BJ (cell line): ENCODE measurements at regions not wholly inside any gene's neighbourhood (a gene's known extent, or its start where the extent isn't known, plus 50 kb on each side); places are given as distances from the start of the nearest gene placed in this dataset.
"Not testable (repeated sequence)": the region's sequence is repeated elsewhere in the genome, so short reads cannot be mapped to it uniquely, and the experiment has no call there.

Source experiments
- CTCF ChIA-PET: fragments of 350-600 bp; formaldehyde crosslinking; extraction: SDS; loops from one replicate; lab custom pipeline; 2021; ENCODE audit warnings: antibody characterized with exemption, inconsistent platforms; lab: Yijun Ruan, JAX
- POLR2A ChIA-PET: fragments of 300-600 bp; sonication (Branson Sonifier 250); formaldehyde crosslinking; extraction: SDS; loops from one replicate; lab custom pipeline; 2021; ENCODE audit warnings: antibody characterized with exemption; lab: Charles Lee
- DNase-seq: peaks from one replicate; pipeline ENCODE4 v3.0.0-alpha.2; 2011; ENCODE audit warnings: low read depth
- H3K27me3 ChIP-seq: 2 replicates; pipeline ENCODE4 v1.6.0; 2011; ENCODE audit warnings: low read length; ENCODE audit not compliant: control insufficient read depth, insufficient read depth
- H3K36me3 ChIP-seq: 2 replicates; pipeline ENCODE4 v1.5.1; 2011; ENCODE audit warnings: low read length; ENCODE audit not compliant: control insufficient read depth, insufficient read depth
- H3K4me3 ChIP-seq: 2 replicates; pipeline ENCODE4 v1.5.1; 2011; ENCODE audit warnings: low read depth, mild to moderate bottlenecking, control low read depth, low read length
- TF ChIP-seq, protein P1 (sequence below): IDR thresholded peaks from 2 replicates; pipeline ENCODE4 v1.5.1; 2011; ENCODE audit warnings: low read depth, mild to moderate bottlenecking, control low read depth, inconsistent platforms, low read length, moderate library complexity; ENCODE audit not compliant: insufficient read depth

DNA sequence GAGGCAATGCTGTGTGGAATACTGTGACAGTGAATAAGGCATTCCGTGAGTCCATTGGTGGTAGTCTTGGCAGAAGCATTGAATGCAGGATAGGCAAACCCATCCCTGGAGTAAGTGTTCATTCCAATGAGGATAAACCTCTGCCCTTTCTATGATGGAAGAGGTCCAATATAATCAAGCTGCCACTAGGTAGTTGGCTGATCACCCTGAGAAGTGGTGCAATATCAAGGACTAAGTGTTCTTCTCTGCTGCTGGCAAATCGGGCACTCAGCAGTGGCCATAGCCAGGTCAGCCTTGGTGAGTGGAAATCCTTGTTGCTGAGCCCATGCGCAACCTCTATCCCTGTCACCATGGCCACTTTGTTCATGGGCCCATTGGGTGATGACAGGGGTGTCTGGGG is 70.1 kb downstream of the FBXO4 start:
- TF ChIP-seq, protein P1, sequence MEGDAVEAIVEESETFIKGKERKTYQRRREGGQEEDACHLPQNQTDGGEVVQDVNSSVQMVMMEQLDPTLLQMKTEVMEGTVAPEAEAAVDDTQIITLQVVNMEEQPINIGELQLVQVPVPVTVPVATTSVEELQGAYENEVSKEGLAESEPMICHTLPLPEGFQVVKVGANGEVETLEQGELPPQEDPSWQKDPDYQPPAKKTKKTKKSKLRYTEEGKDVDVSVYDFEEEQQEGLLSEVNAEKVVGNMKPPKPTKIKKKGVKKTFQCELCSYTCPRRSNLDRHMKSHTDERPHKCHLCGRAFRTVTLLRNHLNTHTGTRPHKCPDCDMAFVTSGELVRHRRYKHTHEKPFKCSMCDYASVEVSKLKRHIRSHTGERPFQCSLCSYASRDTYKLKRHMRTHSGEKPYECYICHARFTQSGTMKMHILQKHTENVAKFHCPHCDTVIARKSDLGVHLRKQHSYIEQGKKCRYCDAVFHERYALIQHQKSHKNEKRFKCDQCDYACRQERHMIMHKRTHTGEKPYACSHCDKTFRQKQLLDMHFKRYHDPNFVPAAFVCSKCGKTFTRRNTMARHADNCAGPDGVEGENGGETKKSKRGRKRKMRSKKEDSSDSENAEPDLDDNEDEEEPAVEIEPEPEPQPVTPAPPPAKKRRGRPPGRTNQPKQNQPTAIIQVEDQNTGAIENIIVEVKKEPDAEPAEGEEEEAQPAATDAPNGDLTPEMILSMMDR = no peak
- ChIA-PET CTCF (no interaction called here), POLR2A (no interaction called here)
- no peak for DNase-seq
- Histone ChIP-seq H3K4me3 (no peak overlapping the region), H3K36me3 (no peaks in the 10 kb centered on the region), H3K27me3 (no peaks in the 10 kb centered on the region)

DNA sequence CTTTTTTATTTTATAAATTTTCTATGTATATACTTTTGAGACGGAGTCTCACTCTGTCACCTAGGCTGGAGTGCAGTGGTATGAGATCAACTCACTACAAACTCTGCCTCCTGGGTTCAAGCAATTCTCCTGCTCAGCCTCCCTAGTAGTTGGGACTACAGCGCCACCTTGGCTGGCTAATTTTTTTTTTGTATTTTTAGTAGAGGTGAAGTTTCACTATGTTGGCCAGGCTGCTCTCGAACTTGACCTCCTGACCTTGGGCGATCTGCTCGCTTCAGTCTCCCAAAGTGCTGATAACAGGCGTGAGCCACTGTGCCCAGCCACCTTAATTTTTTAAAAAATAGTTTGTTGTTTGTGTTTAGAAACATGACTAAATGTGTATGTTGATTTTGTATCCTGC is 76.6 kb downstream of the FBXO4 start:
- H3K27me3 ChIP-seq = no peaks in the 10 kb centered on the region
- no peak overlapping the region for H3K4me3 ChIP-seq
- no peaks in the 10 kb centered on the region for H3K36me3 ChIP-seq
- CTCF ChIA-PET = no interaction called here
- TF ChIP-seq, protein P1 = no peak
- DNase-seq = no peak
- POLR2A ChIA-PET = no interaction called here

DNA sequence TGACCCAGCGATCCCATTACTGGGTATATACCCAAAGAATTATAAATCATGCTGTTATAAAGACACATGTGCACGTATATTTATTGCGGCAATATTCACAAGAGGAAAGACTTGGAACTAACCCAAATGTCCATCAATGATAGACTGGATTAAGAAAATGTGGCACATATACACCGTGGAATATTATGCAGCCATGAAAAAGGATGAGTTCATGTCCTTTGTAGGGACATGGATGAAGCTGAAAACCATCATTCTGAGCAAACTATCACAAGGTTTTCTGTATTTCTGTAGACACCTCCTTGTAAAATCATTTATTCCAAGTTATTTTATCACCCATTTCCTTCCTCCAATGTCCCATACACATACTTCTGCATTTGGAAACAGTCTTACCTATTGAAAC is 78.8 kb downstream of the FBXO4 start:
- CTCF ChIA-PET = interaction anchor here (1.8 to 2.5 kb wide), 2 partner anchors 53 to 147 kb away, joined by 5 to 7 read pairs; no protein-coding TSS in a partner anchor
- POLR2A ChIA-PET, DNase-seq: not testable (repeated sequence)

DNA sequence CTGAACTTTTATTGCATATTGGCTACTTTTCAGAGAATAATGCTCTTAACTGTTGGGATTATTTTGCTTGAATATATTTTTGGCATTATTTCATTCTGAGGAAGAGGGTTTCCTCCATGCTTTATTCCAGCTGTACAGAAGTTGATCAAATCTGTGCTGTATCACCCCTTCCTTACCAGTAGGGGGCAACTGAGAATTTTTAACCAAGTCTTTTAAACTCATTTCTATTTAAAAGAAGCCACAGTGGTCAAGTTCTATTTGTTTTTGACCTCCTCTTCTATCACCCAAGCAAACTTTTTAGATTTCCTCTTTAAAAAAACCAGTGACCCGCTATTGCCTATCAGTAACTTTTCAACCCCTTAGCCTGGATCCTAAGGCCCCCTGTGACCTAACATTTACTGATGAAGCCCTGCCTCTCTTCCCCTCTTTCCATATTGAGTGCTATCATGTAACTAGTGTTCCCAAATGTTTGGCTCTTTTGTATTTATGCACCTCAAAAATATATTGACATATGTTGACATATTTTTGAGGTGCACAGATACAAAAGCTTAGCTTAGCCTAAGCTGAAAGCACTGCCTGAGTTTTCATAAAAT is 80.6 kb downstream of the FBXO4 start:
- ChIA-PET CTCF (interaction anchor here (0.7 to 2.5 kb wide), 13 partner anchors 8 to 1848 kb away, joined by 3 to 16 read pairs (median 3); no protein-coding TSS in a partner anchor), POLR2A (no interaction called here)

More for the DNA sequence above, 78.8 kb downstream of the FBXO4 start:
- H3K27me3 ChIP-seq, H3K4me3 ChIP-seq, H3K36me3 ChIP-seq: not testable (repeated sequence)

DNA sequence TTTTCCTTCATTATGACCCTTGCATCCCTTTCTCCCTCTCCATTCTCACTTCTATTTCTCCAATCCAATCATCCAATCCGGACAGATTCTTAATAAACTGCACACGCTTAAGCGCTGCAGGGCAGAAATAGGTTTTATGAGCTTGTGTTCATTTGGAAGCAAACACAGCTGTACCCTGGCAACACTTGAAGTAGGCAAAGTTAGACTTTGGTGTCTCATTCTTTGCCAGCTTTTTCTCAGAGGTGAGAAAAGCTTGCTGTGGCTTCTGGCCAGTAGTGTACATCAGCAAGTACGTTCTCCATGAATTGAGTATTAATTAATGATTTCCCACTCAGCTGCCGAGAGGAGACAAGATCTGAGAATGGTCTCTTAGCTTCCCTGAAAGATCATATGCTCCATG is 88.5 kb downstream of the FBXO4 start:
- Histone ChIP-seq H3K36me3 (no peaks in the 10 kb centered on the region), H3K4me3 (no peak overlapping the region), H3K27me3 (no peaks in the 10 kb centered on the region)
- TF ChIP-seq, protein P1 = no peak
- no peak for DNase-seq
- ChIA-PET CTCF (no interaction called here), POLR2A (no interaction called here)

More for the DNA sequence above, 80.6 kb downstream of the FBXO4 start:
- H3K27me3 ChIP-seq = no peaks in the 10 kb centered on the region
- no peak for DNase-seq
- TF ChIP-seq, protein P1 = peak; percentile 79
- H3K4me3 ChIP-seq = no peak overlapping the region
- H3K36me3 ChIP-seq = no peaks in the 10 kb centered on the region

DNA sequence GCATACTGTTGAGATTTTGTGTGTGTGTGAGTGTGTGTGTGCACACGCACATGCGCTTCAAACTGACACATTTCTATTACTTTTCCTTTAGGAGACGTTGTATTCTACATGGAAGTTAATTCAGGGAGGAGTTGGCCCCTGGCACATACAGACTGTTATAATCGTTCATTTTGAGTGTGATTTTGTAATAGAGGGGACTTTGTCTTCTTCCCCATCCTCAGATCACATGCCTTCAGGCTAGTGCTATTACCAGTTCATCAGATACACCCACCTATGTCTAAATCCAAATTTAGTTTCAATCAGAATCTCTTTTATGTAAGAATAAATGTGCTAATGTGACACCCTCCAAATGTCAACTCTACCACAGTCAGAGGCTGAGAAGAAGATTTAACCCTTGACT is 90.2 kb downstream of the FBXO4 start:
- ChIA-PET CTCF (interaction anchor here (1.1 to 1.3 kb wide), 2 partner anchors 9 to 10 kb away, joined by 4 to 6 read pairs; no protein-coding TSS in a partner anchor), POLR2A (no interaction called here)
- H3K4me3 ChIP-seq = no peak overlapping the region
- H3K36me3 ChIP-seq = no peaks in the 10 kb centered on the region
- TF ChIP-seq, protein P1 = no peak
- no peak for DNase-seq
- H3K27me3 ChIP-seq = no peaks in the 10 kb centered on the region
